ENCODE measurements at regions not wholly inside any gene's neighbourhood (a gene's known extent, or its start where the extent isn't known, plus 50 kb on each side); places are given as distances from the start of the nearest gene placed in this dataset.
"Not testable (repeated sequence)": the region's sequence is repeated elsewhere in the genome, so short reads cannot be mapped to it uniquely, and the experiment has no call there.

GRCh38 chr16:31975826-31976419 is 102.3 kb downstream of the ZNF267 start:
- DNase-seq (ENCODE audit: low spot score); H3K27ac ChIP-seq; POLR2A ChIA-PET (ENCODE audit: low non-redundant PET): not testable (repeated sequence)
- CTCF ChIA-PET = interaction anchor here (0.6 kb wide), 1 partner anchor 1014 kb away, joined by 3 read pairs; no protein-coding TSS in a partner anchor

- CTCF ChIA-PET; H3K27ac ChIP-seq; POLR2A ChIA-PET (ENCODE audit: low non-redundant PET); DNase-seq (ENCODE audit: low spot score): not testable (repeated sequence)
Measured at GRCh38 chr16:31978463-31978862, 104.9 kb downstream of the ZNF267 start.

- H3K27ac ChIP-seq; CTCF ChIA-PET; POLR2A ChIA-PET (ENCODE audit: low non-redundant PET); DNase-seq (ENCODE audit: low spot score): not testable (repeated sequence)
Measured at GRCh38 chr16:31981739-31982138, 108.1 kb downstream of the ZNF267 start.

GRCh38 chr16:31982986-31983385 is 109.4 kb downstream of the ZNF267 start:
- CTCF ChIA-PET; H3K27ac ChIP-seq; DNase-seq (ENCODE audit: low spot score); POLR2A ChIA-PET (ENCODE audit: low non-redundant PET): not testable (repeated sequence)

- POLR2A ChIA-PET (ENCODE audit: low non-redundant PET); CTCF ChIA-PET; DNase-seq (ENCODE audit: low spot score); H3K27ac ChIP-seq: not testable (repeated sequence)
Measured at GRCh38 chr16:31983666-31984065, 110.1 kb downstream of the ZNF267 start.

- DNase-seq (ENCODE audit: low spot score); POLR2A ChIA-PET (ENCODE audit: low non-redundant PET); CTCF ChIA-PET; H3K27ac ChIP-seq: not testable (repeated sequence)
Measured at GRCh38 chr16:31986895-31987294, 113.3 kb downstream of the ZNF267 start.

- CTCF ChIA-PET = not testable (repeated sequence)
Measured at GRCh38 chr16:31988595-31989581, 115.3 kb downstream of the ZNF267 start.

GRCh38 chr16:31990261-31990660 is 116.7 kb downstream of the ZNF267 start:
- POLR2A ChIA-PET (ENCODE audit: low non-redundant PET); DNase-seq (ENCODE audit: low spot score); H3K27ac ChIP-seq; CTCF ChIA-PET: not testable (repeated sequence)

More at GRCh38 chr16:31988595-31989581, 115.3 kb downstream of the ZNF267 start:
- POLR2A ChIA-PET (ENCODE audit: low non-redundant PET); DNase-seq (ENCODE audit: low spot score); H3K27ac ChIP-seq: not testable (repeated sequence)

GRCh38 chr16:31990980-31991379 is 117.4 kb downstream of the ZNF267 start:
- DNase-seq (ENCODE audit: low spot score); POLR2A ChIA-PET (ENCODE audit: low non-redundant PET); CTCF ChIA-PET; H3K27ac ChIP-seq: not testable (repeated sequence)

- DNase-seq (ENCODE audit: low spot score); POLR2A ChIA-PET (ENCODE audit: low non-redundant PET); H3K27ac ChIP-seq; CTCF ChIA-PET: not testable (repeated sequence)
Measured at GRCh38 chr16:31996325-31996724, 122.7 kb downstream of the ZNF267 start.

- POLR2A ChIA-PET (ENCODE audit: low non-redundant PET); DNase-seq (ENCODE audit: low spot score); CTCF ChIA-PET; H3K27ac ChIP-seq: not testable (repeated sequence)
Measured at GRCh38 chr16:32002496-32002895, 128.9 kb downstream of the ZNF267 start.

GRCh38 chr16:32003819-32004218 is 130.2 kb downstream of the ZNF267 start:
- POLR2A ChIA-PET (ENCODE audit: low non-redundant PET); H3K27ac ChIP-seq; CTCF ChIA-PET; DNase-seq (ENCODE audit: low spot score): not testable (repeated sequence)

GRCh38 chr16:32038783-32039496 is 165.3 kb downstream of the ZNF267 start:
- DNase-seq (ENCODE audit: low spot score); POLR2A ChIA-PET (ENCODE audit: low non-redundant PET); H3K27ac ChIP-seq; CTCF ChIA-PET: not testable (repeated sequence)

- H3K27ac ChIP-seq; POLR2A ChIA-PET (ENCODE audit: low non-redundant PET); DNase-seq (ENCODE audit: low spot score); CTCF ChIA-PET: not testable (repeated sequence)
Measured at GRCh38 chr16:32039919-32040318, 166.3 kb downstream of the ZNF267 start.

- POLR2A ChIA-PET (ENCODE audit: low non-redundant PET); CTCF ChIA-PET; H3K27ac ChIP-seq; DNase-seq (ENCODE audit: low spot score): not testable (repeated sequence)
Measured at GRCh38 chr16:32066016-32066651, 187.0 kb upstream of the TP53TG3D start.

GRCh38 chr16:32071586-32071985 is 181.5 kb upstream of the TP53TG3D start:
- POLR2A ChIA-PET (ENCODE audit: low non-redundant PET); CTCF ChIA-PET; DNase-seq (ENCODE audit: low spot score); H3K27ac ChIP-seq: not testable (repeated sequence)

GRCh38 chr16:32083891-32084290 is 169.2 kb upstream of the TP53TG3D start:
- CTCF ChIA-PET; DNase-seq (ENCODE audit: low spot score): not testable (repeated sequence)

More at GRCh38 chr16:32083891-32084290, 169.2 kb upstream of the TP53TG3D start:
- H3K27ac ChIP-seq; POLR2A ChIA-PET (ENCODE audit: low non-redundant PET): not testable (repeated sequence)

Data from RWPE1 (cell line).